B cell (primary cell): ENCODE measurements at regions not wholly inside any gene's neighbourhood (a gene's known extent, or its start where the extent isn't known, plus 50 kb on each side); places are given as distances from the start of the nearest gene placed in this dataset.

Source experiments
- ATAC-seq: fragments of 200-7000 bp; cut with Tn5 transposase; one replicate; pipeline ENCODE4 v1.10.0; 2021; ENCODE audit warnings: low read depth, mild to moderate bottlenecking, moderate number of reproducible peaks, moderate library complexity
- CTCF ChIA-PET: fragments of 350-600 bp; sonication (Branson Sonifier 250); formaldehyde crosslinking; loops from one replicate; lab custom pipeline; 2021; ENCODE audit warnings: antibody characterized with exemption, inconsistent platforms; lab: Charles Lee
- POLR2A ChIA-PET: fragments of 350-600 bp; sonication (Branson Sonifier 250); formaldehyde crosslinking; loops from one replicate; lab custom pipeline; 2021; ENCODE audit warnings: antibody characterized with exemption; lab: Charles Lee
- DNase-seq: peaks from one replicate; pipeline ENCODE4 v3.0.0; 2013
- H2AFZ ChIP-seq: 2 replicates; pipeline ENCODE4 v1.6.1; 2012; ENCODE audit warnings: mild to moderate bottlenecking, low read depth, low read length; ENCODE audit not compliant: insufficient read depth, poor library complexity, severe bottlenecking
- H3K27ac ChIP-seq, 2 donors: 1 replicate in 1 of 2; 2 replicates in 1 of 2; pipeline ENCODE4 v1.5.1; 2012 to 2013; ENCODE audit warnings: low read length in 2 of 2, mild to moderate bottlenecking in 2 of 2, moderate library complexity in 1 of 2
- H3K27me3 ChIP-seq, 4 experiments: fragments of 200-600 bp in 1 of 4; sonication (generic) in 1 of 4; replicated peaks in 1 of 4; 1 replicate in 2 of 4; 2 replicates in 2 of 4; pipeline versions ENCODE4 v1.6.1 to v1.7.0; 2013 to 2016; ENCODE audit warnings: low read length in 3 of 4, mild to moderate bottlenecking in 2 of 4, mixed read lengths in 1 of 4, moderate library complexity in 1 of 4; ENCODE audit not compliant: insufficient read depth in 4 of 4, control insufficient read depth in 3 of 4; ENCODE audit errors: control extremely low read depth in 1 of 4
- H3K36me3 ChIP-seq, 2 experiments: replicated peaks in 1 of 2; 1 replicate in 1 of 2; 2 replicates in 1 of 2; pipeline versions ENCODE4 v1.6.1 to v1.7.1; 2013; ENCODE audit warnings: low read length in 1 of 2; ENCODE audit not compliant: insufficient read depth in 2 of 2, control insufficient read depth in 1 of 2; ENCODE audit errors: control extremely low read depth in 1 of 2, extremely low read depth in 1 of 2
- H3K4me1 ChIP-seq, 2 donors: fragments of 200-600 bp in 1 of 2; sonication (generic) in 1 of 2; 1 replicate in 1 of 2; 2 replicates in 1 of 2; pipeline versions ENCODE4 v1.5.1 to v1.6.1; 2013 to 2017; ENCODE audit warnings: low read length in 2 of 2; ENCODE audit not compliant: control insufficient read depth in 2 of 2, insufficient read depth in 2 of 2
- H3K4me2 ChIP-seq: replicated peaks from 2 replicates; pipeline ENCODE3; 2012; ENCODE audit warnings: mild to moderate bottlenecking, low read depth, low read length; ENCODE audit not compliant: poor library complexity, severe bottlenecking
- H3K4me3 ChIP-seq, 5 experiments: fragments of 200-600 bp in 1 of 5; sonication (generic) in 1 of 5; 1 replicate in 3 of 5; 2 replicates in 2 of 5; pipeline versions ENCODE4 v1.5.1 to v1.7.0; 2011 to 2016; ENCODE audit warnings: low read length in 4 of 5, mild to moderate bottlenecking in 4 of 5, low read depth in 2 of 5, control low read depth in 1 of 5, moderate library complexity in 1 of 5; ENCODE audit not compliant: insufficient read depth in 1 of 5; ENCODE audit errors: control extremely low read depth in 1 of 5, extremely low read depth in 1 of 5
- H3K79me2 ChIP-seq: fragments of 200-600 bp; sonication (generic); one replicate; pipeline ENCODE4 v1.6.0; 2016; ENCODE audit warnings: low read length; ENCODE audit not compliant: control insufficient read depth, insufficient read depth
- H3K9ac ChIP-seq: fragments of 200-600 bp; sonication (generic); 2 replicates; pipeline ENCODE4 v1.6.1; 2017; ENCODE audit warnings: mild to moderate bottlenecking, low read length, moderate library complexity
- H3K9me3 ChIP-seq, 3 donors: one replicate each; pipeline versions ENCODE4 v1.6.1 to v1.7.1; 2013; ENCODE audit warnings: low read length in 2 of 3; ENCODE audit not compliant: control insufficient read depth in 2 of 3, insufficient read depth in 1 of 3; ENCODE audit errors: control extremely low read depth in 1 of 3
- H4K20me1 ChIP-seq: 2 replicates; pipeline ENCODE4 v1.6.0; 2012; ENCODE audit warnings: mild to moderate bottlenecking, low read length; ENCODE audit not compliant: insufficient read depth, control insufficient read depth, poor library complexity, severe bottlenecking
- H3K27ac Mint-ChIP-seq: one replicate; pipeline ENCODE4 v1.8.0; 2021; ENCODE audit warnings: mixed read lengths
- H3K27me3 Mint-ChIP-seq: one replicate; pipeline ENCODE4 v1.8.0; 2021; ENCODE audit warnings: mixed read lengths
- H3K4me1 Mint-ChIP-seq: one replicate; pipeline ENCODE4 v1.8.0; 2021; ENCODE audit warnings: mixed read lengths
- H3K4me3 Mint-ChIP-seq: one replicate; pipeline ENCODE4 v1.8.0; 2021; ENCODE audit warnings: mixed read lengths
- H3K9me3 Mint-ChIP-seq: one replicate; pipeline ENCODE4 v1.8.0; 2022; ENCODE audit warnings: mixed read lengths; ENCODE audit not compliant: insufficient read depth
- CTCF ChIP-seq: fragments of 200-600 bp; IDR thresholded peaks from one replicate; pipeline ENCODE4 v1.8.0; 2022; ENCODE audit warnings: antibody characterized with exemption, mild to moderate bottlenecking
- EZH2 ChIP-seq: IDR thresholded peaks from 2 replicates; pipeline ENCODE4 v1.6.1; 2012; ENCODE audit warnings: borderline replicate concordance, low read depth, mild to moderate bottlenecking, moderate library complexity, low read length; ENCODE audit not compliant: insufficient read depth, poor library complexity, severe bottlenecking
- WGBS: methylation state at CpG from one replicate; pipeline ENCODE4 v1.1.5; 2013; ENCODE audit warnings: missing lambda C conversion rate; ENCODE audit not compliant: insufficient coverage; 5-methylcytosine and 5-hydroxymethylcytosine counted together
- intact Hi-C: fragments of 100-400 bp; cut with micrococcal nuclease; formaldehyde crosslinking; loops from one replicate; pipeline ENCODE4 v1.10.0; 2022

GRCh38 chr9:29685531-29685930, 2112.2 kb upstream of the C9orf72 start:
- H4K20me1 ChIP-seq, result no peaks in the 10 kb centered on the region
- DNase-seq (no peak), ATAC-seq (no peak)
- H3K4me1 ChIP-seq, result no peaks in the 10 kb centered on the region
- Mint-ChIP-seq H3K9me3 (peaks cover 2% of the 10 kb centered on the region), H3K27me3 (no peaks in the 10 kb centered on the region), H3K4me3 (no peak overlapping the region), H3K27ac (no peak overlapping the region), H3K4me1 (no peaks in the 10 kb centered on the region)
- no peak overlapping the region for H3K9ac ChIP-seq
- intact Hi-C loops, result no loop called here
- no peaks in the 10 kb centered on the region for H3K9me3 ChIP-seq
- H3K27ac ChIP-seq, result no peak overlapping the region
- H3K4me3 ChIP-seq, result no peak overlapping the region
- ChIA-PET CTCF (no interaction called here), POLR2A (no interaction called here)
- no peaks in the 10 kb centered on the region for H3K36me3 ChIP-seq
- H3K4me2 ChIP-seq, result no peak overlapping the region
- no peaks in the 10 kb centered on the region for H3K79me2 ChIP-seq
- H2AFZ ChIP-seq, result no peak overlapping the region
- TF ChIP-seq EZH2, result no peak
- TF ChIP-seq CTCF, result no peak
- H3K27me3 ChIP-seq, result no peaks in the 10 kb centered on the region

GRCh38 chr9:29691145-29691544, 2117.9 kb upstream of the C9orf72 start:
- Histone ChIP-seq H3K9ac (no peak overlapping the region), H3K9me3 (peaks cover 0 to 5% (median 3%) of the 10 kb centered on the region in 3 donors), H3K79me2 (no peaks in the 10 kb centered on the region), H3K27me3 (no peaks in the 10 kb centered on the region), H3K4me1 (no peaks in the 10 kb centered on the region), H4K20me1 (no peaks in the 10 kb centered on the region), H2AFZ (no peak overlapping the region), H3K36me3 (no peaks in the 10 kb centered on the region), H3K27ac (no peak overlapping the region), H3K4me2 (no peak overlapping the region), H3K4me3 (no peak overlapping the region)
- WGBS, result no CpG with 5 or more reads among the region's 2 CpGs
- TF ChIP-seq EZH2 (no peak), CTCF (no peak)
- no peak overlapping the region for H3K27ac Mint-ChIP-seq
- H3K27me3 Mint-ChIP-seq, result no peaks in the 10 kb centered on the region
- POLR2A ChIA-PET, result no interaction called here
- H3K9me3 Mint-ChIP-seq, result peaks cover 10% of the 10 kb centered on the region
- DNase-seq (no peak), ATAC-seq (no peak)
- no peaks in the 10 kb centered on the region for H3K4me1 Mint-ChIP-seq
- CTCF ChIA-PET, result no interaction called here
- H3K4me3 Mint-ChIP-seq, result no peak overlapping the region
- intact Hi-C loops, result no loop called here
